Glomerular visceral epithelial cell (primary cell): ENCODE measurements at regions not wholly inside any gene's neighbourhood (a gene's known extent, or its start where the extent isn't known, plus 50 kb on each side); places are given as distances from the start of the nearest gene placed in this dataset.

Experiments used
- DNase-seq: peaks from one replicate; pipeline ENCODE4 v3.0.0-alpha.2; 2016; ENCODE audit errors: extremely low spot score

DNA sequence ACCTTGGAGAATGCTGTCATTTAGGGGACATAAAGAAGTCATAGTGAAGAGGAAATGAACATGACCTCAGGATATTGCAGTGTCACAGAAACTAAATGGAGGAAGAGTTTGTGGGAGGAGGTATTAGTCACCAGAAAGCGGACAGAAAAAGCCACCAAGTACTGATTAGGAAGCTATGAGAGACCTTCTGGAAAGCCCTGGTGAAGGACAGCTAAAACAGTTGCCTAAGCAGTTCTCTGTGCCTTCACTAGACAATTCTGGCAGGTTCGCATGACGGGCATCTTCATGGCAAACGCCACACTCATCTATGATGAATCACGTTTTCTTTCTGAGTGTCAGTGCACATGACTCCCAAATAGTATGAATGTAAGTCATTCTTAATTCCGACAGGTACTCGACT lies 325.8 kb downstream of the C11orf87 start:
- no peak for DNase-seq

DNA sequence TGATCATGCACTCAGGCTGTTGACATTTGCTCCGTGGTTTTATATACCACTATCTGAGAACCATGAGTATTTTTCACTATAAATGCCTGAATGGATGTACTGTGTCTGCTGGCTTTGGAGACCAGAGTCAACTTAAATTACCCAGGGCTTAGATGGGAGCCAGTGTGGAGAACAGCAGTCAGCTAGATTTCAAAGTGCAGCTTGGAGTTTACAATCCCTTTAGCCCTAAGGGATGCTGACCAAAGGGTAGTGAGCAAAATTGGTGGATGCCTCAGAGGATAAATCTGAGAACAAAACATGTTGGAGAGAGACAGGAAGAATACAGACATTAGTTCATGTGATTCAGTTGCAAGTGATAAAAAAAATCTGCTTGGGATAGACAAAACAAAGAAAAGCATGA lies 327.5 kb downstream of the C11orf87 start:
- no peak for DNase-seq

DNA sequence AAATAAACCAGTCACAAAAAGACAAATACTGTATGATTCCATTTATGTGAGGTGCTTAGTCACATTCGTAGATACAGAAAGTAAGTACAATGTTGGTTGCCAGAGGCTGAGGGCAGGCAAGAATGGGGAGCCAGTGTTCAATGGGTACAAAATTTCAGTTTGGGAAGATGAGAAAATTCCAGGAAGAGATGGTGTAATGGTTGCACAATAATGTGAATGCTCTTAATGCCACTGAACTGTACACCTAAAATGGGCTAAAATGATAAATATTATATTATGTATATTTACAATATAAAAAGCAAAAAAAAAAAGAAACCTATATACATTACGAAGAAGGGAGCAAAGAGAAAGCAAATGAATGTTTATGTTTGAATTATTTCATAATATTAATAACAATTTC lies 329.0 kb downstream of the C11orf87 start:
- no peak for DNase-seq

DNA sequence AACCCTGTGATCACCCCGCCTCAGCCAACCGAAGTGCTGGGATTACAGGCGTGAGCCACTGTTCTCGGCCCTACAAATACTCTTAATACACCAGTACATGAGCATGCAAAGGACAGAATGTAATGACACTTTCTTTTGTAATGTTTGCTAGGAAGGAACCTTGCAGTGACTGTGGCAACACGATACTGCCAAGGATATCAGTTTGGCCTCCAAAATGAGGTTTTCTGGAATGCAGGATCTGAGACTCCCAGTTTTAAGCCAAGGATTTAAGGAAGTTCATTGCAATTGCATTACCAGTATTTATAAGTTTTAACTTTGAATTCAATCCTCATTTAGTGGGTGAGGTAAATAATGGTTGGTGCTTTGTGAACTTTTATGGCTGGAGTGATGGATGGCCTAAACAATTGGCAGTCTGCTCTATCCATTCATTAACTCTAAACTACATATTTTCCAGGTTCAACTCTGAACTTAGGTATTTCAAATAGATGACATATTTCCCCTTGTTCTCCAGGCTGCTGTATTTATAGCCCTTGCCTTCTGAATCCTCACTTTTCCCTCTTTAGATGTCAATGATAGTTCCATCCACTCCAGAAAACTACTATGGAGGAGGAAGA lies 330.3 kb downstream of the C11orf87 start:
- no peak for DNase-seq

DNA sequence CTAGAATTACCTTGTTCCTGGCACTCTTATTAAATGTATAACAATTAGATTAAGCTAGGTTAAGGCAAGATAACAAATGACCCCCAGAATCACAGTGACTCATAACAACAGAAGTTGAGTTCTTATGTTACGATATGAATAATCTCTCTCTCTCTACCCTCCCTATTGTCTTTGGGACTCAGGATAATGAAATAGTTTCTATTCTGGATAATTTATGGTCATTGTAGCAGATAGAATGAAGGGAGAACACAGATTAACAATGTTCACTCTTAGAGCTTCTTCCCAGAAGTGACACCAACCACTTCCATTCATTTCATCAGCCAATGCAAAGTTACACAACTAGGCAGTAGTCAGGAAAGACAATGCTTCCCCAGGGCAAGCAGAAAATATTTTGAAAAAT lies 334.5 kb downstream of the C11orf87 start:
- DNase-seq, result no peak

DNA sequence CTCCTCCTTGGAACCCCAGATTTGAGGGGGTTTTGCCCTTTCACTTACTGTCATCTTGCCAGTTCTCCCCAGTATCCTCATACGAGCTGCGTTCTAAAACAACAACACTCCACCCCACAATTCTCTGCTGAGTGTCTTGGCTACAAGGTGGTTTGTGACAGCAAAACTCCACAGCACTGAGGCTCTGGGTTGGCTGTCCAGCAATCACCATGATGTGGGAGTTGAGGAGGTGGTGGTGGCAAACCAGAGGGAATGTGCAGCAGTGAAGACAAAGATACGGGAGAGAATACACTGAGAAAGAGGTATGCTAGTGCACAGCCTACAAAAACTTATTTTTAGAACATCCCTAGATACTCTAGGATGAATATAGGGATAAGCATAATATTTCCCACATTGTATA lies 335.0 kb downstream of the C11orf87 start:
- no peak for DNase-seq

DNA sequence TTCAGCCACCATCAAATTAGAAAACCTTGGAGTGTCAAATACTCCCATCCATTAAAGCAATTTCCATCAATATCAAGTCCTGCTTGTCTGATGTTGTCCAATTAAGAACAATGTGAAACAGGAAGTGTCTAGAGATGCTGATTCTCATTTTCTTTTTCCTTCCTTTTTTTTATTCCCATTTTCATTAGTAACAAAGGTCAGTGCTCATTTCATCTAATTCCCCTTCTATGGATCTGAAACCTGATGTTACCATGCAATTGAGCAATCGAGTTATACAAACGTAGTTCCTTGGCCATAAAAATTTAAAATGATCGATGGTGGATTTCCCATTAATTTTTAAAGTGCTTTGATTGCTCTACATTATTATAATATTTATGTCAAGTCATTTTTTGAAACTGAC lies 330.6 kb upstream of the ZC3H12C start:
- no peak for DNase-seq

GRCh38 chr11:109765709-109766311 lies 327.4 kb upstream of the ZC3H12C start:
- no peak for DNase-seq

DNA sequence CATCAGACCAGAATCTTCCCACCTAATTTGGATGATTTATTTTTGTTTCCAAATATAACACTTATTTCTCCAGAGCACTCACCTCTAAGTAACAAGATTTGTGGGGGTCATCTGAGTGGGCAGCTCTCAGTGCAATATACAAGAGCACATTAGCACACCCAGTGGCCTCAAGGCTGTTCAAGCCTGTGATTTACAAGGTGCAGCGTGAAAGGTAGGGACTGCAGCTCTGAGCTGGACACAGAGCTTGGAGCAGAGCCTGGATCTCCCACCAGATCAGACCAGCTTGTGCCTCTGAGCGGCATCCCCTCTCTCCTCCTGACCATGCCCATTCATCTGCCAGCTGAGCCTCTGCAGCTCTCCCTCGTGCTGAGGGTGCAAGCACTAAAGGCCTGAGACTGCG lies 323.3 kb upstream of the ZC3H12C start:
- DNase-seq, result no peak

DNA sequence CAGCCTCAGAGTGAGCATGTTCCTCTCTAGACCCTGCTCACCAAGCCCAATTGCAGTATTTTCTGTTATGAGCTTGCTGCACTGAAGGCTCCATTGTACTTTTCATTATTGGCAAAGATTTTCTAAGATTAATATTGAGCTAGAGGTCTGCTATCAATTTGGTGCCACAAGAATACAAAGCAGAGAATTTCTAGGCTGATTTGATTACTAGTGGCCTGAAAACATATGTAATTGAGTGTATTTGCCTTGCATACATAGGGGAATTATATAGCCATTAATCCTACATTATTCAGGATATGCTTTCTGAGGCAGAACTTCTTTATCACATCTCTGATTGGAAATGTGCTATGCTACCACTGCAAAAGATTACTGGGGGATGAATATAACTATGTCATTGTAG lies 322.9 kb upstream of the ZC3H12C start:
- no peak for DNase-seq

DNA sequence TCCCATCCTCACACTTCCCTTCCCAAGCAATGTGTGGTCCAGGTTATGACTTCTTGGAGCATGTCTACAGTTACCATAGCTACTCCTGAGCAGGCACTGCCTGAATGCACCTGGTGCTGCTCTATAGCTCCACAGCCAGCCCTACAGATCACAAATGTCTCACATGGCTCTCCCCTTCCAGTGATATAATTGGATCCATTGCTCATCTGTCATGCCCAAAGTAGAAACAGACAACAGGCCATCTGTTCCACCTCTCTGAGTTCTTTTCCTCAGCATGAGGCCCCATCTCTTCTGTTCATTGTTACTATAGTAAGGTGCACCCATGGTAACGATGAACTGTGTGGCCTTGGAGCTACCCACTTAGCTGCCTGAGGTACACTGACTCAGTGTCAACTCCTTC lies 320.3 kb upstream of the ZC3H12C start:
- DNase-seq, result no peak

DNA sequence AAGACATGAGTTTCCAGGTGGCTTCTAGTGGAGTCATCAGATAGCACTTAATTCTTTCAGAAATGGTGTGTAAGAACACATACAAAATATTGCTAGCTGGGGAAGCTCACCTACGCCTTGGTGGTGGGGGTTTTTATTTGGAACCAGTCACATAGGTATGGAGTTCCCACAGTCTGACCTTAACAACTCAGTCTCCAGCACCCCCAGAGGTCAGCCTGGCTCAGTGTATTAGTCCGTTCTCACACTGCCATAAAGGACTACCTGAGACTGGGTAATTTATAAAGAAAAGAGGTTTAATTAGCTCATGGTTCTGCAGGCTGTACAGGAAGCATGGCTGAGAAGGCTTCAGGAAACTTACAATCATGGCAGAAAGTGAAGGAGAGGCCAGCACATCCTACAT lies 317.5 kb upstream of the ZC3H12C start:
- no peak for DNase-seq

DNA sequence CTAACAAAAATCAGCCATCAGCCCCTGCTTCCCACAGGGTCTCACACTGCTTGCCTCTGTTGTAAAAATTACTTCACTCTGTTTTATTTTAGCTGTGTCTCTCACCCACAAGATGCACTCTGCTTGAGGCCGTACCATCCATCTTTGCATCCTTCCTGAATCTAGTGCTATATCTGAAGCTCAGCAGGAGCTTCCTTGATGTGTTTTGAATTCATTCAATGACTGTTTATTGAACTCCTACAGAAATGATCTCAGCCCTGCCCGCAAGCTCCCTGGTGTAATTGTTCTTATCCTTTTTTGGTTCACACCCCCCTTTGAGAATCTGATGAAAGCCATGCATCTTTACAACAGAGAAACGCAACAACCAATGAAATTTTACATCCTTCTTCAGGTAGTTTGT lies 310.2 kb upstream of the ZC3H12C start:
- DNase-seq, result no peak

DNA sequence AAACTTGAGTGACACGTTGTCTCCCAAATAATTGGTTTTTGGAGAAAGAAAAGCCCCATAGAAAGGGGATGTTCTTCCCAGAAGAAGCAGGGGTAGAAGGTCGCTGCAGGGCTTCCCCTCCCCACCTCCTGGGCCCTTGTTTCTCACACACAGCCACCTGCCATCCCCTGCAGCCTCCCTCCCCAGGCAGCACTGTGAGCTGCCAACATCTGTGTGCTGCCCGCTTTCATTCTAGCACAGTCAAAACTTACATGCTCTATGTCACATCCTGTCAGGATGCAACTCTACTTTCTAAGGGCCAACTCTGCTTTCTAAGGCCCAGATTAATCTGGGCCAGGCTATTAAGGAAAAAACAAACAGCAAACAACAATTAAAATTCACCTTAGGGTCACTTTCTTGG lies 309.4 kb upstream of the ZC3H12C start:
- no peak for DNase-seq

- DNase-seq, result no peak
These were observed 308.7 kb upstream of the ZC3H12C start for GRCh38 chr11:109784536-109784935.

GRCh38 chr11:109785198-109785597 lies 308.0 kb upstream of the ZC3H12C start:
- DNase-seq, result no peak

- no peak for DNase-seq
These were observed 307.5 kb upstream of the ZC3H12C start for GRCh38 chr11:109785714-109786113.

DNA sequence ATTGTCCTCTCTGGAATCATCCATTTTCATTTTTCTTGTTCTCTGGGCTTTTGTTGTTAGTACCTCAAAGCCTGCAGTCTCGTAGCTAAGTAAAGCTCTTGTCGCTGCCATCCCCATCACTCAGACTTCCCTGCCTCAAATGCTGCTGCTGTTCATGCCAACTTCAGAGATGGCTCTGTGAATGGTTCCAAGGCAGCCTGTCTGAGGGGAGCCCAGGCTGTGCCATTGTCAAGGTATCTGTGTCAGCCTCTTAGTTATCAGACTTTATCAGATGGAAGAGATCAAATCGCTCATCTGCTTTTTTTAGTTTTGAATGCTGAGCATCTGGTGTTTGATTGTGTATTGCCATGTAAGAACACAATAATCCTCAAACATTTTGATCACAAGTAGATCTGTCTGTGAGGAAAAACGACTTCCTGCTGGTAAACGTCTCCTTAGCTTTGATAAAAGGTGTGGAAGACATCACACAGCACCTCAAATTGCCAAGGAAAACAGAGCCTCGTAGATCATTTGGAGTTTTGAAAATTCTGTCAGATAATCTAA lies 304.2 kb upstream of the ZC3H12C start:
- DNase-seq, result no peak

DNA sequence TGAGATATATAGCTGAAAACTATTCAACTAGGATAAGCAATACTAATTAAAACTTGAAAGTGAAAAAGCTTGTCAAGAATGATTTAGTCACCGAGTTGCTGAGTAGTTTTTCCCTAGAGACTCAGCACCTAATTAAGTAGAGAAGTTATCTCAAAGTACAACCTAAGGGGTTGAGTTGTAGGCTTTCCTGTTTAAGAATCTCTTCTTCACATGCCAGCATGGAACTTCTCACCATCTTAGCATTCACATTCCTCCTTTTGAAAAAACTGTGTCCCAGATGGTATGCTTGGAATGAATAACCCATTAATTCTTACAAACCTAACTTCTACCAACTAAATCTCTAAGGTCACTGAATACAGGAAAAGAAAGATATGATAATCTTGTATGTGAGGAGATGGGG lies 303.3 kb upstream of the ZC3H12C start:
- no peak for DNase-seq

- DNase-seq, result no peak
These were observed 301.9 kb upstream of the ZC3H12C start for GRCh38 chr11:109791337-109791736.

DNA sequence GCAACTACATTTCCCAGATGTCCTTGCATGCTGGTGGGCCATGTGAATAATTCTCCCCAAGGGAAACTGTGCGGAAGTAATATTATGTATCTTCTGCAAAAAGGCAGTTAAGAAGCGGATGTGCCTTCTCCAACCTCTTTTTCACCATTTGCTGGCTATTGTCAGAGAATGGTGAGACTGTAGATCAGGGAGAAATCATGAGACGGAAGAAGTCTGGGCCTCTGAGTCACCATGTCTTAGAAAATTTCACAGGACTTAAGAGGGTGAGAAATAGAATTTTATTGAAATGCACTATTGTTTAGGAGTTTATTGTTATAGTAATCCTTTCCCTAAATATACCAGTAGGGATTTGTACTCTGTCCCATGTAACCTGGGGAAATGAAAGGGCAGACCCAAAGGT lies 298.7 kb upstream of the ZC3H12C start:
- DNase-seq, result peak; percentile 11

DNA sequence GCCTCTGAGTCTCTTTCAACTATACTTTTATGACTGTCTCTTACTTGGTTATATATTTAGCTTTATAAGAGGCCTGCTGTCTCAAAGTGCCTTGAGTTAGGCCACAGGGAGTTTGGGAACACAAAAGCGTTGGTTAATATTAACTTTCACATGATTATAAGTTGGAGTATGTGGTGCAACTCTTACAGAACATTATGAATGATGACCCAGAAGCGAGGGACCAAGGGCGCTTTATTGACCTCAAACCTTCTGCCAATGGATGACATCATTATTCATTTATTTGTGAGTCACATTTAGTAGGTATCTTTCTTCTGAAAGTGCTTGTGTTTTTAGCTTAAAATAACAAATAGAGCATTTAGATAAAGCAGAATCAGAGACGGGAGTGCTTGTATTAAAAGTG lies 298.0 kb upstream of the ZC3H12C start:
- peak; percentile 70 for DNase-seq

DNA sequence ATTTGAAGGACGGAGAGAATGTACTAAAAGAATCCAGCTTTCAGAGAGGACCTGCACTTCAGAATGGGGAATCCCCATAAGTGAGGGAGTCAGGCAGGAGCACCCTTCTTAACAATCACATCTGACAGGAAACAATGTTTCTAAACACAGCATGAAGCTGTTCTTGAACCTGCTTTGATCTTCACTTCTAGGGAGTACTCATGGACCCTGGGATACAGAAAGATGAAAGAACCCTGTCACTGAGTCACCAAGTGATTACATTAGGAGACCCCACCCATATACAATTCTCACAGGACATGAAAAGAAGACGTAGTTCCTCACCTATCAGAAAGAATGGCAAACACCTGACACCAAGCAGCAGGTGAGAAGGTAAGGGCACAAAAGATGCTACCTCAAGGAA lies 296.9 kb upstream of the ZC3H12C start:
- no peak for DNase-seq

DNA sequence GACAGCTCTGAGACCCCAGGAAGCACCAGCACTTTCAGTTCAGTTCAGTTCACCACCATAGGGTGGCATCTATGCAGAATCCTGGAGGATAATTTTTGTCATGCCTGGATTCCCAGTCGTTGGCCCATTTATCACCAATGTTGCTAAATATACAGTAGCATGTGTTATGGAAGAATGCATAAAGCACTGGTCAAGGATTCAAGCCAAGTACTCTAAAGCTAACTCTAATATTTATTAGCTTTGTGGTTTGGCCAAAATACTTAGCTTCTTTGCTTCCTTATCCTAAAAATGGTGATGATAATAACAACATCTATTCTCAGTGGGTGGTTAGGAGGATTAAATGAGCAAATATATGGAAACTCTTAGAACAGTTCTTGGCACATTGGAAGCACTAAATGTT lies 294.7 kb upstream of the ZC3H12C start:
- no peak for DNase-seq
